ENCODE measurements at regions not wholly inside any gene's neighbourhood (a gene's known extent, or its start where the extent isn't known, plus 50 kb on each side); places are given as distances from the start of the nearest gene placed in this dataset.
"Not testable (repeated sequence)": the region's sequence is repeated elsewhere in the genome, so short reads cannot be mapped to it uniquely, and the experiment has no call there.

- CTCF ChIA-PET, result no interaction called here
- TF ChIP-seq CTCF (IDR thresholded peaks at IDR 0.05; ENCODE audit: low read depth, low read length), result no peak
These were observed 192.6 kb upstream of the IRX4 start for GRCh38 chr5:2075365-2075764.

GRCh38 chr5:2071562-2071961 is 188.8 kb upstream of the IRX4 start:
- Histone ChIP-seq H3K27me3 (ENCODE audit: control insufficient read depth, insufficient read depth, low read length) (no peaks in the 10 kb centered on the region), H3K4me3 (ENCODE audit: low read depth, low read length) (no peak overlapping the region), H3K27ac (ENCODE audit: low read depth, low read length) (no peak overlapping the region), H3K9me3 (ENCODE audit: control insufficient read depth, insufficient read depth, low read length) (peaks cover 34% of the 10 kb centered on the region)
- ChIA-PET POLR2A (no interaction called here), CTCF (no interaction called here)
- no peak for DNase-seq (ENCODE audit: low read depth, low spot score)
- TF ChIP-seq CTCF (IDR thresholded peaks at IDR 0.05; ENCODE audit: low read depth, low read length), result no peak

More at GRCh38 chr5:2075365-2075764, 192.6 kb upstream of the IRX4 start:
- POLR2A ChIA-PET, result no interaction called here
- peaks cover 27% of the 10 kb centered on the region for H3K9me3 ChIP-seq (ENCODE audit: control insufficient read depth, insufficient read depth, low read length)
- H3K27me3 ChIP-seq (ENCODE audit: control insufficient read depth, insufficient read depth, low read length), result no peaks in the 10 kb centered on the region
- H3K27ac ChIP-seq (ENCODE audit: low read depth, low read length), result no peak overlapping the region
- DNase-seq (ENCODE audit: low read depth, low spot score), result no peak
- no peak overlapping the region for H3K4me3 ChIP-seq (ENCODE audit: low read depth, low read length)

GRCh38 chr5:2070787-2071186 is 188.1 kb upstream of the IRX4 start:
- POLR2A ChIA-PET; H3K27me3 ChIP-seq (ENCODE audit: control insufficient read depth, insufficient read depth, low read length); CTCF ChIA-PET; DNase-seq (ENCODE audit: low read depth, low spot score); H3K27ac ChIP-seq (ENCODE audit: low read depth, low read length); H3K4me3 ChIP-seq (ENCODE audit: low read depth, low read length): not testable (repeated sequence)
- H3K9me3 ChIP-seq (ENCODE audit: control insufficient read depth, insufficient read depth, low read length), result peaks cover 30% of the 10 kb centered on the region

GRCh38 chr5:2068531-2068930 is 185.8 kb upstream of the IRX4 start:
- no peak for TF ChIP-seq CTCF (IDR thresholded peaks at IDR 0.05; ENCODE audit: low read depth, low read length)
- POLR2A ChIA-PET, result no interaction called here
- CTCF ChIA-PET, result no interaction called here
- H3K9me3 ChIP-seq (ENCODE audit: control insufficient read depth, insufficient read depth, low read length), result peaks cover 19% of the 10 kb centered on the region
- DNase-seq (ENCODE audit: low read depth, low spot score), result no peak
- H3K27me3 ChIP-seq (ENCODE audit: control insufficient read depth, insufficient read depth, low read length), result no peaks in the 10 kb centered on the region
- no peak overlapping the region for H3K4me3 ChIP-seq (ENCODE audit: low read depth, low read length)
- H3K27ac ChIP-seq (ENCODE audit: low read depth, low read length), result no peak overlapping the region

- Histone ChIP-seq H3K27me3 (ENCODE audit: control insufficient read depth, insufficient read depth, low read length) (no peaks in the 10 kb centered on the region), H3K27ac (ENCODE audit: low read depth, low read length) (no peak overlapping the region), H3K9me3 (ENCODE audit: control insufficient read depth, insufficient read depth, low read length) (peaks cover 16% of the 10 kb centered on the region), H3K4me3 (ENCODE audit: low read depth, low read length) (no peak overlapping the region)
- CTCF ChIA-PET, result no interaction called here
- no peak for TF ChIP-seq CTCF (IDR thresholded peaks at IDR 0.05; ENCODE audit: low read depth, low read length)
- DNase-seq (ENCODE audit: low read depth, low spot score), result no peak
- POLR2A ChIA-PET, result no interaction called here
These were observed 183.6 kb upstream of the IRX4 start for GRCh38 chr5:2066373-2066772.

GRCh38 chr5:2063380-2063779 is 180.7 kb upstream of the IRX4 start:
- CTCF ChIA-PET; H3K27me3 ChIP-seq (ENCODE audit: control insufficient read depth, insufficient read depth, low read length); DNase-seq (ENCODE audit: low read depth, low spot score); H3K27ac ChIP-seq (ENCODE audit: low read depth, low read length); POLR2A ChIA-PET; H3K4me3 ChIP-seq (ENCODE audit: low read depth, low read length): not testable (repeated sequence)
- peaks cover 13% of the 10 kb centered on the region; the same call in 1 of the 2 replicates for H3K9me3 ChIP-seq (ENCODE audit: control insufficient read depth, insufficient read depth, low read length)
